ENCODE measurements at regions not wholly inside any gene's neighbourhood (a gene's known extent, or its start where the extent isn't known, plus 50 kb on each side); places are given as distances from the start of the nearest gene placed in this dataset.

GRCh38 chr22:44400763-44401060 lies 88.0 kb upstream of the SHISAL1 start:
- Histone ChIP-seq H3K79me2 (ENCODE audit: insufficient read depth, low read length) (no peaks in the 10 kb centered on the region), H3K27ac (ENCODE audit: low read depth, low read length) (no peak overlapping the region), H3K9me3 (ENCODE audit: control insufficient read depth in 1 of 2, insufficient read depth in 1 of 2, low read depth in 1 of 2, low read length in 2 of 2) (no peaks in the 10 kb centered on the region), H3K9me2 (ENCODE audit: insufficient read depth) (no peaks in the 10 kb centered on the region), H3K27me3 (ENCODE audit: insufficient read depth, low read length) (no peaks in the 10 kb centered on the region; the same call in 1 of the 2 replicates), H2AFZ (ENCODE audit: low read depth, low read length, poor library complexity, severe bottlenecking) (no peak overlapping the region), H3K36me3 (ENCODE audit: control insufficient read depth in 1 of 2, insufficient read depth in 2 of 2, low read length in 2 of 2) (no peaks in the 10 kb centered on the region), H3K4me2 (ENCODE audit: low read length) (no peak overlapping the region), H3K4me1 (ENCODE audit: control insufficient read depth in 1 of 2, insufficient read depth in 2 of 2, low read length in 2 of 2) (no peaks in the 10 kb centered on the region), H3K9ac (ENCODE audit: low read length) (no peak overlapping the region), H3K4me3 (replicated peaks in 1 of 2; ENCODE audit: low read depth in 1 of 2, low read length in 2 of 2) (no peak overlapping the region), H4K20me1 (ENCODE audit: insufficient read depth) (no peaks in the 10 kb centered on the region)
- no peak for DNase-seq (ENCODE audit: low read depth, low spot score)
- TF ChIP-seq YY1 (IDR thresholded peaks at IDR 0.05; ENCODE audit: extremely low read depth, insufficient replicate concordance, low read depth, low read length) (no peak), SIN3A (IDR thresholded peaks at IDR 0.05; ENCODE audit: low read depth) (no peak), ELF1 (IDR thresholded peaks at IDR 0.05; ENCODE audit: borderline replicate concordance, low read depth) (no peak), ZBTB33 (IDR thresholded peaks at IDR 0.05; ENCODE audit: extremely low read depth, insufficient replicate concordance, low read length) (no peak), CBX3 (IDR thresholded peaks at IDR 0.05; ENCODE audit: low read depth) (no peak), EZH2phosphoT487 (IDR thresholded peaks at IDR 0.05; ENCODE audit: borderline replicate concordance) (no peak), ZFX (IDR thresholded peaks at IDR 0.05) (no peak), EZH2 (IDR thresholded peaks at IDR 0.05) (no peak), EGR1 (IDR thresholded peaks at IDR 0.05; ENCODE audit: low read depth) (no peak), ZNF274 (IDR thresholded peaks at IDR 0.05; ENCODE audit: low read depth, low read length) (no peak), RAD21 (IDR thresholded peaks at IDR 0.05; ENCODE audit: low read depth) (no peak), MAX (IDR thresholded peaks at IDR 0.05) (no peak), POLR2AphosphoS5 (IDR thresholded peaks at IDR 0.05; ENCODE audit: low read depth, low read length) (no peak), TCF7L2 (IDR thresholded peaks at IDR 0.05; ENCODE audit: borderline replicate concordance, extremely low read depth, insufficient read depth, insufficient read length) (no peak)
- ATAC-seq = no peak
- POLR2A ChIA-PET = no interaction called here
- no TSS peak for BruUV-seq (replicated peaks)
- intact Hi-C loops (cut with micrococcal nuclease) = no loop called here
- RAD21 ChIA-PET (ENCODE audit: low non-redundant PET in 1 of 2, low total read pairs in 2 of 2, uncharacterized antibody in 2 of 2, unreplicated experiment in 2 of 2) = no interaction called here
- CTCF ChIA-PET = interaction anchor here (0.9 kb wide), 1 partner anchor 18 kb away, joined by 3 read pairs; no protein-coding TSS in a partner anchor

All from HCT116 (cell line).